Naive thymus-derived CD4-positive, alpha-beta T cell (primary cell): ENCODE measurements at regions not wholly inside any gene's neighbourhood (a gene's known extent, or its start where the extent isn't known, plus 50 kb on each side); places are given as distances from the start of the nearest gene placed in this dataset.
A peak's percentile ranks its signal among the peaks of the same experiment; 100 is the strongest.

Experiments used
- ATAC-seq: fragments of 150-1000 bp; cut with Tn5 transposase; 2 replicates; pipeline ENCODE4 v1.10.0; 2021; ENCODE audit warnings: mild to moderate bottlenecking, moderate library complexity
- CTCF ChIA-PET: fragments of 350-600 bp; sonication (Branson Sonifier 250); formaldehyde crosslinking; loops from one replicate; lab custom pipeline; 2021; ENCODE audit warnings: antibody characterized with exemption; lab: Charles Lee
- POLR2A ChIA-PET: fragments of 350-600 bp; sonication (Branson Sonifier 250); formaldehyde crosslinking; loops from one replicate; lab custom pipeline; 2021; ENCODE audit warnings: antibody characterized with exemption, inconsistent platforms; lab: Charles Lee
- DNase-seq, 9 donors: peaks; one replicate each; pipeline versions ENCODE4 v3.0.0 to v3.0.0-alpha.2; 2020 to 2022; ENCODE audit warnings: mixed read lengths in 1 of 9
- H3K27ac ChIP-seq: one replicate; pipeline ENCODE4 v1.7.0; 2013; ENCODE audit warnings: mild to moderate bottlenecking, low read depth, low read length, moderate library complexity
- H3K27me3 ChIP-seq, 2 donors: one replicate each; pipeline ENCODE4 v1.7.0; 2013; ENCODE audit warnings: low read length in 2 of 2, mild to moderate bottlenecking in 2 of 2, moderate library complexity in 2 of 2; ENCODE audit not compliant: control insufficient read depth in 2 of 2, insufficient read depth in 2 of 2
- H3K36me3 ChIP-seq, 3 experiments: 1 replicate in 2 of 3; 2 replicates in 1 of 3; pipeline ENCODE4 v1.7.0; 2013; ENCODE audit warnings: low read length in 3 of 3, mild to moderate bottlenecking in 3 of 3, moderate library complexity in 1 of 3; ENCODE audit not compliant: insufficient read depth in 3 of 3, control insufficient read depth in 2 of 3
- H3K4me1 ChIP-seq, 2 donors: one replicate each; pipeline ENCODE4 v1.7.0; 2013; ENCODE audit warnings: low read length in 2 of 2, mild to moderate bottlenecking in 2 of 2, moderate library complexity in 1 of 2; ENCODE audit not compliant: control insufficient read depth in 2 of 2, insufficient read depth in 2 of 2
- H3K4me3 ChIP-seq: 2 replicates; pipeline ENCODE4 v1.7.0; 2013; ENCODE audit warnings: mild to moderate bottlenecking, low read length
- H3K9me3 ChIP-seq, 3 experiments: 1 replicate in 2 of 3; 2 replicates in 1 of 3; pipeline ENCODE4 v1.7.0; 2013; ENCODE audit warnings: low read length in 3 of 3; ENCODE audit not compliant: control insufficient read depth in 2 of 3
- H3K27ac Mint-ChIP-seq, 9 donors: one replicate each; pipeline ENCODE4 v1.8.0; 2020 to 2022; ENCODE audit warnings: mixed read lengths in 9 of 9, mild to moderate bottlenecking in 8 of 9, moderate library complexity in 5 of 9, inconsistent platforms in 2 of 9
- H3K27me3 Mint-ChIP-seq, 5 donors: one replicate each; pipeline ENCODE4 v1.8.0; 2021 to 2022; ENCODE audit warnings: mixed read lengths in 5 of 5, mild to moderate bottlenecking in 1 of 5
- H3K36me3 Mint-ChIP-seq, 5 donors: one replicate each; pipeline ENCODE4 v1.8.0; 2020 to 2022; ENCODE audit warnings: mixed read lengths in 5 of 5, mild to moderate bottlenecking in 3 of 5, inconsistent platforms in 1 of 5
- H3K4me1 Mint-ChIP-seq, 7 donors: one replicate each; pipeline ENCODE4 v1.8.0; 2020 to 2022; ENCODE audit warnings: mixed read lengths in 7 of 7, mild to moderate bottlenecking in 3 of 7, inconsistent platforms in 1 of 7
- H3K4me3 Mint-ChIP-seq, 10 donors: one replicate each; pipeline ENCODE4 v1.8.0; 2020 to 2022; ENCODE audit warnings: mild to moderate bottlenecking in 10 of 10, mixed read lengths in 10 of 10, moderate library complexity in 6 of 10, inconsistent platforms in 2 of 10
- H3K9me3 Mint-ChIP-seq, 11 donors: one replicate each; pipeline ENCODE4 v1.8.0; 2020 to 2022; ENCODE audit warnings: mixed read lengths in 11 of 11, mild to moderate bottlenecking in 4 of 11, inconsistent platforms in 1 of 11, moderate library complexity in 1 of 11
- intact Hi-C, 2 donors: fragments of 100-400 bp; cut with micrococcal nuclease; formaldehyde crosslinking; loops; one replicate each; pipeline ENCODE4 v1.15.1; 2023

DNA sequence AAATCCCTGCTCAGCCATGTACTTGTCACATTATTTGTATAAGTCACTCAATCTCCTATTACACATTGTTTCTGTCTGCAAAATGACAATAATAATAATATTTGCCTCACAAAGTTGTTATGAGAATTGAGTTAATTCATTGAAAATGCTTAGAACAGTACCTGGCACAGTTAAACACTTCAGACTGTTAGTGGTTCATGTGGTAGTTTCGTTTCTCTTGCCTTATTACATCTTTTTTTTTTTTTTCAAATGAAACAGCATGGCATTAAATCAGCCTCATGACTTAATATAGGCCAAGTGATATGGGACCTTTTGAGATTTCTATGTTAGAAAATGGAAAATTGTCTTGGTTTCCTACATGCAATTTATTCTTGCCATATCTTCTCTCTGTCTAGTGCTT is 71.0 kb upstream of the CRY1 start:
- H3K27me3 ChIP-seq, result peaks cover 0 to 3% of the 10 kb centered on the region in 2 donors
- peaks cover 17 to 38% (median 30%) of the 10 kb centered on the region in 5 donors for H3K27me3 Mint-ChIP-seq
- H3K4me1 Mint-ChIP-seq, result no peaks in the 10 kb centered on the region
- DNase-seq (no peak), ATAC-seq (no peak)
- H3K9me3 ChIP-seq, result no peaks in the 10 kb centered on the region
- no peaks in the 10 kb centered on the region for H3K36me3 ChIP-seq
- intact Hi-C loops, result no loop called here
- POLR2A ChIA-PET, result no interaction called here
- CTCF ChIA-PET, result no interaction called here
- H3K27ac Mint-ChIP-seq, result no peak overlapping the region
- no peaks in the 10 kb centered on the region for H3K9me3 Mint-ChIP-seq
- no peak overlapping the region for H3K4me3 ChIP-seq
- no peak overlapping the region for H3K27ac ChIP-seq
- no peaks in the 10 kb centered on the region for H3K36me3 Mint-ChIP-seq
- H3K4me1 ChIP-seq, result no peaks in the 10 kb centered on the region
- no peak overlapping the region for H3K4me3 Mint-ChIP-seq

DNA sequence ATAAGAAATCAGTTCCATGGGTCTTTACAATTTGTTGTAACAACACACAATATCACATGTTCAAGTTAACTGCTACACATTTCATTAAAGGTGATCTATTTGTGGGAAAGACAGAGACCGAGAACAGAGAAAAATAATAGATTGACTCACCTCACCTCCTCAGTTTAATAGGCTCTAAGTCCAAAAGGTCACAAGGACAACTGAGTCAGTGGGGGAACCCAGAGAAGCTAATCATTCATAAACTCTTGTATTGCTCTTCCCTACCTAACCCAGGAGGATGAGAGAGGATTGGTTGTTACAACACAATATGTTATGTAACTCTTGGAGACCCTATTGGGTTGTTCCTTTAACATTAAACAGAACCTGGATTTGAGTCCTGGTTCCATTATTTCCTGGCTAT is 72.2 kb upstream of the CRY1 start:
- Mint-ChIP-seq H3K4me1 (no peaks in the 10 kb centered on the region), H3K9me3 (no peaks in the 10 kb centered on the region), H3K27ac (no peak overlapping the region), H3K27me3 (peaks cover 13 to 37% (median 29%) of the 10 kb centered on the region in 5 donors), H3K36me3 (no peaks in the 10 kb centered on the region), H3K4me3 (no peak overlapping the region)
- H3K27ac ChIP-seq, result no peak overlapping the region
- CTCF ChIA-PET, result no interaction called here
- no peaks in the 10 kb centered on the region for H3K4me1 ChIP-seq
- ATAC-seq (no peak), DNase-seq (no peak)
- H3K27me3 ChIP-seq, result peaks cover 0 to 3% of the 10 kb centered on the region in 2 donors
- H3K9me3 ChIP-seq, result no peaks in the 10 kb centered on the region
- intact Hi-C loops, result no loop called here
- POLR2A ChIA-PET, result no interaction called here
- no peaks in the 10 kb centered on the region for H3K36me3 ChIP-seq
- no peak overlapping the region for H3K4me3 ChIP-seq

DNA sequence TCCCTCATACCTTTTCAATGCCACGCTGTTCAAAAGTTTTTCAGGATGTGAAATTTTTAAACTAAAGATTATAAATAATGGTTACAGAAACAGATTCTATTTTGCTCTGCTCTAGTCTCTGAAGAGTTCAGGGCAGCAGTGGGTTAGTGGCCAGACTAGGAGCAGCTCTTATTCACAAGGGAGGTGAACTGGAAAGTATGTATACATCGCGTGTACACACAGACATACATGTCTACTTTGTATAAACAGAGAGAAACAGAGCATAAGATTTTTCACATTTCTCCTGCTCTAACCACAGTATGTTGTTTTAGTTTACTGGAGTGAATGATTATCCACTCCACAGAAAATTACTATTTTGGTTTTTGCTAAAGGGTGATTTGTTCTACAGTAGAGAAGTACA is 74.4 kb upstream of the CRY1 start:
- DNase-seq, result no peak
- H3K4me3 Mint-ChIP-seq, result no peak overlapping the region
- no peaks in the 10 kb centered on the region for H3K4me1 Mint-ChIP-seq
- Histone ChIP-seq H3K4me1 (no peaks in the 10 kb centered on the region), H3K27me3 (peaks cover 0 to 3% of the 10 kb centered on the region in 2 donors), H3K27ac (no peak overlapping the region), H3K4me3 (no peak overlapping the region), H3K9me3 (no peaks in the 10 kb centered on the region), H3K36me3 (no peaks in the 10 kb centered on the region)
- ATAC-seq, result no peak
- H3K36me3 Mint-ChIP-seq, result no peaks in the 10 kb centered on the region
- no peaks in the 10 kb centered on the region for H3K9me3 Mint-ChIP-seq
- ChIA-PET CTCF (interaction anchor here (0.6 kb wide), 1 partner anchor 34 kb away, joined by 3 read pairs; no protein-coding TSS in a partner anchor), POLR2A (no interaction called here)
- intact Hi-C loops, result no loop called here
- no peak overlapping the region for H3K27ac Mint-ChIP-seq
- H3K27me3 Mint-ChIP-seq, result peaks cover 3 to 25% (median 14%) of the 10 kb centered on the region in 5 donors

DNA sequence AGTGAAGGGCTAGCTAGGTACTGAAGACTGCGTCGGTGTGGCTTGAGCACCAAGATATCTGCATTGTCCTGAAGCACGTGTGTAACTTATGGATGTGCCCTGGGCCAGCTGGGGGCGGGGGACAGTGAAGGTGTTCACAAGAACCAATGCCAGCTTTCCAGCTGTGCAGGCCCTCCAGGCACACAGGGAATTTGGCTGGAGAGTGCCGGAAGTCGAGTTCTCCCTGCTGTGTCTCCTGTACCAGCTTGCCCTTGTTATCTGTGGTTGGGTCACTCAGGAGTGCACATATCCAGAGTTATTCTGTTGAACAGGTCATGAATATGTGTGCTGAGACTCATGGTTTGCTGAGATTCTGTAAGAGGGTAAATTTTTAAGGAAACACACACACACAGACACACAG is 75.9 kb upstream of the CRY1 start:
- Mint-ChIP-seq H3K36me3 (no peaks in the 10 kb centered on the region), H3K4me1 (no peaks in the 10 kb centered on the region), H3K27me3 (peaks cover 3 to 20% (median 5%) of the 10 kb centered on the region in 5 donors), H3K27ac (no peak overlapping the region), H3K9me3 (no peaks in the 10 kb centered on the region), H3K4me3 (no peak overlapping the region)
- no peak overlapping the region for H3K27ac ChIP-seq
- no peaks in the 10 kb centered on the region for H3K9me3 ChIP-seq
- H3K36me3 ChIP-seq, result no peaks in the 10 kb centered on the region
- DNase-seq, result no peak
- H3K4me1 ChIP-seq, result no peaks in the 10 kb centered on the region
- CTCF ChIA-PET, result no interaction called here
- no peak for ATAC-seq
- peaks cover 0 to 3% of the 10 kb centered on the region in 2 donors for H3K27me3 ChIP-seq
- POLR2A ChIA-PET, result interaction anchor here (0.7 kb wide), 1 partner anchor 9 kb away, joined by 3 read pairs; no protein-coding TSS in a partner anchor
- intact Hi-C loops, result no loop called here
- no peak overlapping the region for H3K4me3 ChIP-seq

DNA sequence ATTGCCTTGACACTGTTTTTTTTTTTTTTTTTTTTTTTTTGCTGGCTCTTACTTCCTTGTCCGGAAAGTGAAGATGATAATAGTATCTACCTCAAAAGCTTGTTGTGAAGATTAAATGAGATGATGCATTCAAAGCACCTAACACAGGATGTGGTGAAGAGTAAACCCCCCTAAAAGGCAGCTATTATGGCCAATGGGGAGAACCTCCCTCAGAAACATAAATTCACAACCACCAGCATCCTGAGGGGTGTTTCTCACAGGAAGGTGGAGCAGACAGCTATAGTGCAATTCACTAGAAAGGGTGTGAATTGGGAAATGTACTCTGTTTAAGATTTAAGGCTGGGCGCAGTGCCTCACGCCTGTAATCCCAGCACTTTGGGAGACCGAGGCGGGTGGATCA is 85.4 kb upstream of the CRY1 start:
- Mint-ChIP-seq H3K4me1 (peaks cover 0 to 20% (median 14%) of the 10 kb centered on the region in 7 donors), H3K27ac (peak overlapping the region in 5 of 9 donors; percentile 11 to 72 (median 54)), H3K27me3 (peaks cover 0 to 10% (median 2%) of the 10 kb centered on the region in 5 donors), H3K9me3 (peaks cover 0 to 4% (median 0%) of the 10 kb centered on the region in 11 donors), H3K36me3 (no peaks in the 10 kb centered on the region), H3K4me3 (peak overlapping the region in 4 of 10 donors; percentile 18 to 46 (median 31))
- H3K9me3 ChIP-seq, result no peaks in the 10 kb centered on the region
- no peak overlapping the region for H3K27ac ChIP-seq
- DNase-seq, result peak in 7 of 9 donors; percentile 16 to 61 (median 52)
- intact Hi-C loops, result no loop called here
- peak; percentile 68 for ATAC-seq
- no peaks in the 10 kb centered on the region for H3K27me3 ChIP-seq
- ChIA-PET CTCF (interaction anchor here (0.6 kb wide), 1 partner anchor 637 kb away, joined by 3 read pairs; no protein-coding TSS in a partner anchor), POLR2A (no interaction called here)
- H3K36me3 ChIP-seq, result no peaks in the 10 kb centered on the region
- H3K4me3 ChIP-seq, result no peak overlapping the region
- H3K4me1 ChIP-seq, result peaks cover 0 to 6% of the 10 kb centered on the region in 2 donors

DNA sequence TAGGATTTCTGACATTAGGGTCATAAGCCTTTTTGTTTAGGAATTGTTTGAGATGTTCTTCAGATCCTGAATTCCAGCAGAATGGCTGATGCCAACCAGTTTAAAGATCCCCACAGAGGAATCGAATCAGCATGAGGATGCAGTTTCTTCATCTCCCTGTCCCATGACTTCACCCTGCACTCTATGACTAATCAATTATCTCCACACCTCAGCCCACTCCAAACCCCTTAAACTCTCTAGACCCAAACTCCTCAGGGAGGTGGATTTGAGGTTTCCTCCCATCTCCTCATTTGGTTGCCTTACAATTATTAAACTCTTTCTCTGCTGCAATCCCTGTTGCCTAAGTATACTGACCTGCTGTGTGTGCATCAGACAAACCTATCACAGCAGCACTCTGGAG is 86.5 kb upstream of the CRY1 start:
- POLR2A ChIA-PET, result no interaction called here
- H3K9me3 Mint-ChIP-seq, result peaks cover 0 to 6% (median 0%) of the 10 kb centered on the region in 11 donors
- Histone ChIP-seq H3K27ac (no peak overlapping the region), H3K36me3 (no peaks in the 10 kb centered on the region), H3K4me3 (no peak overlapping the region), H3K4me1 (peaks cover 0 to 6% of the 10 kb centered on the region in 2 donors), H3K9me3 (no peaks in the 10 kb centered on the region), H3K27me3 (no peaks in the 10 kb centered on the region)
- peak overlapping the region in 2 of 9 donors; percentile 3 to 10 for H3K27ac Mint-ChIP-seq
- H3K4me3 Mint-ChIP-seq, result no peak overlapping the region
- H3K4me1 Mint-ChIP-seq, result peaks cover 0 to 20% (median 14%) of the 10 kb centered on the region in 7 donors
- no peaks in the 10 kb centered on the region for H3K36me3 Mint-ChIP-seq
- ATAC-seq, result no peak
- DNase-seq, result no peak
- intact Hi-C loops, result no loop called here
- CTCF ChIA-PET, result no interaction called here
- peaks cover 0 to 19% (median 4%) of the 10 kb centered on the region in 5 donors for H3K27me3 Mint-ChIP-seq

- POLR2A ChIA-PET, result no interaction called here
- Histone ChIP-seq H3K4me1 (peaks cover 0 to 6% of the 10 kb centered on the region in 2 donors), H3K9me3 (no peaks in the 10 kb centered on the region), H3K27ac (no peak overlapping the region), H3K4me3 (no peak overlapping the region), H3K36me3 (no peaks in the 10 kb centered on the region), H3K27me3 (no peaks in the 10 kb centered on the region)
- intact Hi-C loops, result no loop called here
- CTCF ChIA-PET, result no interaction called here
- H3K4me1 Mint-ChIP-seq, result peaks cover 0 to 20% (median 14%) of the 10 kb centered on the region in 7 donors
- DNase-seq (no peak), ATAC-seq (no peak)
- peaks cover 0 to 2% (median 0%) of the 10 kb centered on the region in 5 donors for H3K36me3 Mint-ChIP-seq
- H3K4me3 Mint-ChIP-seq, result no peak overlapping the region
- H3K27me3 Mint-ChIP-seq, result peaks cover 0 to 23% (median 4%) of the 10 kb centered on the region in 5 donors
- peak overlapping the region in 1 of 9 donors; percentile 3 for H3K27ac Mint-ChIP-seq
- H3K9me3 Mint-ChIP-seq, result peaks cover 0 to 8% (median 1%) of the 10 kb centered on the region in 11 donors
Measured at GRCh38 chr12:107180272-107180671, 86.9 kb upstream of the CRY1 start.
